T-helper 1 cell treated with Interleukin-12 subunit alpha and Interleukin-12 subunit beta and Interleukin-4 antibody, amounts not matched to agents 30 ng/mL and 1 ng/mL, for 36 hours (primary cell): ENCODE measurements at regions not wholly inside any gene's neighbourhood (a gene's known extent, or its start where the extent isn't known, plus 50 kb on each side); places are given as distances from the start of the nearest gene placed in this dataset.

Experiments used
- intact Hi-C: fragments of 100-400 bp; cut with micrococcal nuclease; formaldehyde crosslinking; loops from one replicate; pipeline ENCODE4 v1.15.1; 2024

- intact Hi-C loops: no loop called here
Measured at GRCh38 chr14:61110316-61111082, 129.5 kb downstream of the SLC38A6 start.

DNA sequence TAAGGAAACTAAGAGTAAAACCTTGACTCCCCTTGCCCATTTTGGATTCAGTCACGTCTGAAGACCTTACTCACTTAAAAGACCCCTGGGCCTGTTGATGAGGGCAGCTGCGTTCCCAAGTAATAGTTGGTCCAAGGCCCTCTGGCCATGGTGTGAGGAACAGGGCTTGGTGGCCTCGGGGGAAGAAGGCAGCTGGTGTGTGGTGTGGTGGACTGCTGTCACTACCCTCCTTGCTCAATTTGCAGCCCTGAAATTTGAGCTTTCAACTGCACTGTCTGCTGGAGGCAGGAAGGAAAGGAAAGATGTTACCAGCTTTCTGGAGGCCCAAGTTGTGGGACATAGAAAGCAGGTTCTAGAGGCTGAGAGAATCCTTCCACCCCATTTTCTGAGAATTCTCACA is 128.2 kb downstream of the SLC38A6 start:
- intact Hi-C loops: no loop called here

DNA sequence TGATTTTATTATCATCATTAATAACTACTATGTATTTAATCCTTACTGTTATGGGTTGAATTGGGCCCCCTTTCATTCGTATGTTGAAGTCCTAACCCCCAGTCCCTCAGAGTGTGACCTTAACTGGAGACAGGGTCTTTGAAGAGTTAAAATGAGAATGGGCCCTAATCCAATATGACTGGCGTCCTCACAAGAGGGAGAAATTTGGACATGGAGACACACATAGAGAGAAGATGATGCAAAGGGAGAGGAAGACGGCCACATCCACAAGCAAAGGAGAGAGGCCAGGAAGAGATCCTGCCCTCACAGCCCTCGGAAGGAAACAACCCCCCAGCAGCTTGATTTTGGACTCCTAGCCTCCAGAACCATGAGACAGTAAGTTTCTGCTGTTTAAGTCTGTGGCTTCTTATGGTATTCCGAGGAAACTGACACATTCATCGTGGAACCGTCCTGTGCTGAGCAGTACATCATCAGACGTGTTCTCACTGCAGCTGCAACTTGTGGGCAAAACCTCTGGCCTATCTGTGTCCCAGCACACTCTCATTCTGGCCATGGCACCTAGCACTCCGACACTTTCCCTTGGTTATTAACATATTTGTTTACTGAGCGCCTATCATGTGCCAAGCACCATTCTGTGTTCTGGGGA is 127.6 kb downstream of the SLC38A6 start:
- intact Hi-C loops: no loop called here

DNA sequence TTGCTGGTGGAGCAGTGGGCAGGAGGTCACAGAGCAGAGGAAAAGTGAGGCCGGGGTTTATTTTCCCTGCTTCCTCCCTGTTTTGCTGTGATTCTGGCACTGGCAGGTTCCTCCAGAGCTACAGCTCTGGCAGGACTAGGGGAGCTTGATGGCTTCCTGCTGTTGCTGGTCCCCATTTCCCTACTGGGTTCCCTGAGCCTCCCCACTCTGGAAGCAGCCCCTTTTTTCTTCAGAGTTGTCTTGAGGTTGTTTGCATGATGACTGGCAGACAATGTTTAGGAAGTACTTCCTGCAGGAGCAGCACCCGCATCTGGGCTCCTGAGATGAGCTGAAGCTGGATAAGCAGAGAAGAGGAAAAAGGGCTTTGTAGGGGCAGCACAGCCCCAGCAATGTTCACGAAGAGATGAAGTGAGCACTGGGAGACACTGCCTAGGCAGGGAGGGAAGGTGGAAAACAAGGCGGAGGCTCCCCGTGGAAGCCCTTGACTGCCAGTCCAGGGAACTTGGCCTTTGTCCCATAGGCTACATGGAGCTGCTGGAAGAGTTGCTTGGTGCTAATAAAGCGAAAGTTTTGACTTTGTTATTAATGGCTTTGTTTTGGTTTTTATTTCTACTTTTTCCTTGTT is 126.9 kb downstream of the SLC38A6 start:
- intact Hi-C loops: no loop called here

DNA sequence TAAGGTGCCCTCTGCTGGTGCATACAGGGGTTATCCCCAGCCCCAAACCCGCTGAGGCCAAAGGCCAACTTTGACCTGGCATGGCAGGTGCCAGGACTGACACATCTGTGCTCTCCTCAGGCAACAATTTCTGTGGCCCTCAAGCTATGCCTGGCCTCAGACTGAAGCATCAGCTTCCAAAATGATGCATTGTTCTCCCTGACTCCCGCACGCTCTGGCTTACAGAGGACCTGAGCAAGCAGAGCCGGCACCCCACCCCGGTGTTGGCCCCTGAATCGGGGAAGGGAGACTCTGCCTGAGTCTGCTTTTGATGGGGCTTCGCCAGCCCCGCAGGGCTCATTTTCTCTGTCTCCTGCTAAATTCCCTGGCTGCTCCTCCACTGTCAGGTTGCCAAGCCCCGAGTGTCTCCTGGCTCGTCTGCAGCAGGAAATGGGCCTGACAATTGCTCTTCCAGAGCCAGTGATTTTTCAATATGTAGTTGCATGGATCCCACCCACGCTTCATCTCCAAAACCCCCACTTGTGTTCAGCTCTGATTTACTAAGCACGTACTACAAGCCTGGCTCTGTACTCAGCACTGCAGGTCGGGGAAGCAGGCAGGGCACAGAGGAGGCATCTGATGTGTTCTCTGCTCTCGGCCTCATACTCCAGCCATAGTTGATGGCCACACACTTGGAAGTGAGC is 126.1 kb downstream of the SLC38A6 start:
- intact Hi-C loops: no loop called here

DNA sequence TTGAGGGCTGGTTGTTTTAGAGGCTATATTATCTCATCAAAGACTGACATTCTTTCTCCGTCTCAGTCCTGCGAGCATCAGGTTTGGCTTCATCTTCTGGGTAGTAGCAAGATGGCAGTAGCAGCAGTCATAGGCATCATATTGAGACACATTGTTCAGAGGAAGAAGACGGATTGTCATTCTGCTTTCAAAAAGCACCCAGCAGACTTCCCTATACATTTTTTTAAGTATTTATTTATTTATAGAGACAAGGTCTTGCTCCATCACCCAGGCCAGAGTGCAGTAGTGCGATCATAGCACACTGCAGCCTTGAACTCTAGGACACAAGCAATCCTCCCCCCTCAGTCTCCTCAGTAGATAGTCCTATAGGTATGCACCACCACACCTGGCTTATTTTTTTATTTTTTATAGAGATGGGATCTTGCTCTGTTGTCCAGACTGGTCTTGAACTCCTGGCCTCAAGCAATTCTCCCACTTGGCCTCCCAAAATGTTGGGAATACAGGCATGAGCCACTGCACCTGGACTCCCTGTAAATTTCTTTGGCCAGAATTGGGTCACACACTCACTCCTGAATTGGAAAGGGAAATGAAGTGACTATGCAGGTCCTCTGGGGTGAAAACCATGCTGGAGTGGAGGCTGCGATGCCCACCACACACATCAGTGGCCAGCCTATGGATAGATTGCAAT is 125.4 kb downstream of the SLC38A6 start:
- intact Hi-C loops: no loop called here

GRCh38 chr14:61104358-61104757 is 123.3 kb downstream of the SLC38A6 start:
- intact Hi-C loops: loop anchor here (5.0 kb wide), 3 partner anchors 72 to 477 kb away; no protein-coding TSS in a partner anchor

- intact Hi-C loops: loop anchor here (2.0 to 5.0 kb wide), 4 partner anchors 71 to 476 kb away; no protein-coding TSS in a partner anchor
Measured at GRCh38 chr14:61103541-61104339, 122.7 kb downstream of the SLC38A6 start.

DNA sequence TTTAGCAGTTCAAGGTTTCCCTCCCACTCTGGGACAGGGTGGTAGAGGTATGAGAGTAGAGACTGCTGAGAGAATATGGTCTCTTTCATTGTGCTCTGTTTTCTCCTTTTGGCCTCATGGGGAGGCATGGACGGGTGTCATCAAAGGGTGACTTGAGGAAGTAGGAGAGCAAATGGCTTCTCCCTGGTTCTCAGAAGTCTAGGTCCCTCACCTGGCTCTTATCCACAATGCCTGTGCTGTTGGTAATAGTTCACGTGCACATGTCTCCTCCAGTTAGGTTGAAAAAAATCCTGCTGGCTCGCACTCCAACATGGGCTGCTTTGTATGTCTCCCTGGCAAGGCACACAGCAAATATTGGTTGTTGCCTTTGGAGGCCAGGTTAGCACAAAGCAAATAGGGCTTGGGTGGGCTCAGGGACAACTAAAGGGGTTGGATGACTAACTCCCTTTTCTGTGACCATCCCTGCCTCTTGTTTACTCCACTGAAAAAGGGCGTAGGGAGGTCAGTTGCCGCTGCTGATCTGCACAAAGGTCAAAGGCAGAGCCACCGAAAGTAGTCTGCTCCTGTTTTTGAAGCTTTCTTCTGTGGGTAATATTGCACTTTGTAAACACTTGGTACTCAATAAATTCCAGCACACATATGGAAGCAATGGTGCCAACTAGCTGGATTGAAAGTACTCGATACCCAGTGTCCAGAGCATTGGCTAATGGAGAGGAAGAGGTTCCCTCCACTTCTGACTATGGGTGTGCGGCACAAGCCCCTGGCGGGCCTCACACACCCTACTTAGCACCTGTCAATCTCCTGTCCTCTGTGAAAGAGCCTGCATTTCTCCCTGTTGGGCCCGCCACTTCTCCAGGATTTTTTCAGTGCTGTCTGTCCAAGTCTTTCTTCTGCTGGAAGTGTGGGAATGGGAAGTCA is 121.8 kb downstream of the SLC38A6 start:
- intact Hi-C loops: loop anchor here (2.0 to 5.0 kb wide), 4 partner anchors 71 to 476 kb away; no protein-coding TSS in a partner anchor
